Activated naive CD4-positive, alpha-beta T cell treated with anti-CD3 and anti-CD28 coated beads, Interleukin-2, amount 10 ng/mL, durations not matched to agents 7 days and 5 days (primary cell): ENCODE measurements at regions not wholly inside any gene's neighbourhood (a gene's known extent, or its start where the extent isn't known, plus 50 kb on each side); places are given as distances from the start of the nearest gene placed in this dataset.

Source experiments
- CTCF ChIA-PET: fragments of 350-600 bp; sonication (Branson Sonifier 250); formaldehyde crosslinking; loops from one replicate; lab custom pipeline; 2021; ENCODE audit warnings: antibody characterized with exemption; lab: Charles Lee
- DNase-seq: peaks from one replicate; pipeline ENCODE4 v3.0.0-alpha.2; 2020
- H3K27ac Mint-ChIP-seq: one replicate; pipeline ENCODE4 v1.8.0; 2021; ENCODE audit warnings: mild to moderate bottlenecking, moderate library complexity, mixed read lengths
- H3K27me3 Mint-ChIP-seq: one replicate; pipeline ENCODE4 v1.8.0; 2021; ENCODE audit warnings: mild to moderate bottlenecking, mixed read lengths
- H3K36me3 Mint-ChIP-seq: one replicate; pipeline ENCODE4 v1.8.0; 2021; ENCODE audit warnings: mixed read lengths
- H3K4me1 Mint-ChIP-seq: one replicate; pipeline ENCODE4 v1.8.0; 2021; ENCODE audit warnings: mixed read lengths
- H3K4me3 Mint-ChIP-seq: one replicate; pipeline ENCODE4 v1.8.0; 2021; ENCODE audit warnings: mild to moderate bottlenecking, moderate library complexity, mixed read lengths
- H3K9me3 Mint-ChIP-seq: one replicate; pipeline ENCODE4 v1.8.0; 2021; ENCODE audit warnings: mixed read lengths

- peaks cover 19% of the 10 kb centered on the region for H3K27me3 Mint-ChIP-seq
- no peak overlapping the region for H3K4me3 Mint-ChIP-seq
- no peaks in the 10 kb centered on the region for H3K36me3 Mint-ChIP-seq
- CTCF ChIA-PET = no interaction called here
- H3K4me1 Mint-ChIP-seq = no peaks in the 10 kb centered on the region
- H3K9me3 Mint-ChIP-seq = no peaks in the 10 kb centered on the region
- no peak overlapping the region for H3K27ac Mint-ChIP-seq
- peak; percentile 34 for DNase-seq
These were observed 135.5 kb downstream of the SETD4 start for GRCh38 chr21:35924714-35925301.

GRCh38 chr21:35923971-35924370 is 136.4 kb downstream of the SETD4 start:
- Mint-ChIP-seq H3K27me3 (peaks cover 19% of the 10 kb centered on the region), H3K4me3 (no peak overlapping the region), H3K4me1 (no peaks in the 10 kb centered on the region), H3K9me3 (no peaks in the 10 kb centered on the region), H3K27ac (no peak overlapping the region), H3K36me3 (no peaks in the 10 kb centered on the region)
- CTCF ChIA-PET = no interaction called here
- no peak for DNase-seq

GRCh38 chr21:35922618-35923017 is 137.7 kb downstream of the SETD4 start:
- no peak overlapping the region for H3K4me3 Mint-ChIP-seq
- peaks cover 15% of the 10 kb centered on the region for H3K27me3 Mint-ChIP-seq
- H3K27ac Mint-ChIP-seq = no peak overlapping the region
- H3K4me1 Mint-ChIP-seq = no peaks in the 10 kb centered on the region
- CTCF ChIA-PET = no interaction called here
- DNase-seq = no peak
- H3K9me3 Mint-ChIP-seq = no peaks in the 10 kb centered on the region
- H3K36me3 Mint-ChIP-seq = no peaks in the 10 kb centered on the region

- CTCF ChIA-PET = no interaction called here
- H3K4me3 Mint-ChIP-seq = no peak overlapping the region
- H3K36me3 Mint-ChIP-seq = no peaks in the 10 kb centered on the region
- H3K9me3 Mint-ChIP-seq = no peaks in the 10 kb centered on the region
- H3K27me3 Mint-ChIP-seq = peaks cover 15% of the 10 kb centered on the region
- H3K4me1 Mint-ChIP-seq = no peaks in the 10 kb centered on the region
- H3K27ac Mint-ChIP-seq = no peak overlapping the region
- no peak for DNase-seq
These were observed 138.9 kb downstream of the SETD4 start for GRCh38 chr21:35921471-35921870.

GRCh38 chr21:35920436-35920835 is 139.9 kb downstream of the SETD4 start:
- H3K27me3 Mint-ChIP-seq = peaks cover 11% of the 10 kb centered on the region
- H3K9me3 Mint-ChIP-seq = peaks cover 1% of the 10 kb centered on the region
- H3K4me3 Mint-ChIP-seq = no peak overlapping the region
- no peaks in the 10 kb centered on the region for H3K4me1 Mint-ChIP-seq
- CTCF ChIA-PET = no interaction called here
- H3K36me3 Mint-ChIP-seq = no peaks in the 10 kb centered on the region
- no peak for DNase-seq
- H3K27ac Mint-ChIP-seq = no peak overlapping the region

GRCh38 chr21:35915030-35915429 is 145.3 kb downstream of the SETD4 start:
- no peaks in the 10 kb centered on the region for H3K36me3 Mint-ChIP-seq
- no peaks in the 10 kb centered on the region for H3K4me1 Mint-ChIP-seq

GRCh38 chr21:35911412-35912191 is 148.7 kb downstream of the SETD4 start:
- H3K4me1 Mint-ChIP-seq = no peaks in the 10 kb centered on the region
- H3K27me3 Mint-ChIP-seq = peaks cover 10% of the 10 kb centered on the region
- DNase-seq = no peak
- H3K9me3 Mint-ChIP-seq = peaks cover 1% of the 10 kb centered on the region
- CTCF ChIA-PET = no interaction called here
- H3K36me3 Mint-ChIP-seq = no peaks in the 10 kb centered on the region
- no peak overlapping the region for H3K4me3 Mint-ChIP-seq
- no peak overlapping the region for H3K27ac Mint-ChIP-seq

More at GRCh38 chr21:35915030-35915429, 145.3 kb downstream of the SETD4 start:
- Mint-ChIP-seq H3K27me3 (peaks cover 10% of the 10 kb centered on the region), H3K9me3 (peaks cover 1% of the 10 kb centered on the region), H3K27ac (no peak overlapping the region), H3K4me3 (no peak overlapping the region)
- CTCF ChIA-PET = no interaction called here
- DNase-seq = no peak

- peaks cover 19% of the 10 kb centered on the region for H3K27me3 Mint-ChIP-seq
- no peaks in the 10 kb centered on the region for H3K36me3 Mint-ChIP-seq
- CTCF ChIA-PET = interaction anchor here (0.8 kb wide), 1 partner anchor 21 kb away, joined by 4 read pairs; no protein-coding TSS in a partner anchor
- no peak overlapping the region for H3K27ac Mint-ChIP-seq
- H3K4me1 Mint-ChIP-seq = no peaks in the 10 kb centered on the region
- H3K4me3 Mint-ChIP-seq = no peak overlapping the region
- no peaks in the 10 kb centered on the region for H3K9me3 Mint-ChIP-seq
- no peak for DNase-seq
These were observed 150.7 kb downstream of the SETD4 start for GRCh38 chr21:35909456-35910223.

- no peaks in the 10 kb centered on the region for H3K9me3 Mint-ChIP-seq
- H3K4me3 Mint-ChIP-seq = no peak overlapping the region
- no peak overlapping the region for H3K27ac Mint-ChIP-seq
- CTCF ChIA-PET = no interaction called here
- peaks cover 19% of the 10 kb centered on the region for H3K27me3 Mint-ChIP-seq
- H3K36me3 Mint-ChIP-seq = no peaks in the 10 kb centered on the region
- H3K4me1 Mint-ChIP-seq = no peaks in the 10 kb centered on the region
- DNase-seq = no peak
These were observed 151.8 kb downstream of the SETD4 start for GRCh38 chr21:35908311-35909078.

- no peaks in the 10 kb centered on the region for H3K4me1 Mint-ChIP-seq
These were observed 153.7 kb downstream of the SETD4 start for GRCh38 chr21:35906586-35906985.

GRCh38 chr21:35905963-35906345 is 154.4 kb downstream of the SETD4 start:
- no peak overlapping the region for H3K27ac Mint-ChIP-seq
- DNase-seq = no peak
- peaks cover 13% of the 10 kb centered on the region for H3K27me3 Mint-ChIP-seq
- no peaks in the 10 kb centered on the region for H3K9me3 Mint-ChIP-seq
- H3K36me3 Mint-ChIP-seq = no peaks in the 10 kb centered on the region
- no peaks in the 10 kb centered on the region for H3K4me1 Mint-ChIP-seq
- H3K4me3 Mint-ChIP-seq = no peak overlapping the region
- CTCF ChIA-PET = no interaction called here

More at GRCh38 chr21:35906586-35906985, 153.7 kb downstream of the SETD4 start:
- Mint-ChIP-seq H3K27me3 (peaks cover 13% of the 10 kb centered on the region), H3K27ac (no peak overlapping the region), H3K4me3 (no peak overlapping the region), H3K36me3 (no peaks in the 10 kb centered on the region), H3K9me3 (no peaks in the 10 kb centered on the region)
- no peak for DNase-seq
- CTCF ChIA-PET = no interaction called here

- peaks cover 13% of the 10 kb centered on the region for H3K27me3 Mint-ChIP-seq
- no peaks in the 10 kb centered on the region for H3K36me3 Mint-ChIP-seq
- no peak for DNase-seq
- CTCF ChIA-PET = no interaction called here
- H3K4me1 Mint-ChIP-seq = no peaks in the 10 kb centered on the region
- H3K27ac Mint-ChIP-seq = no peak overlapping the region
- no peak overlapping the region for H3K4me3 Mint-ChIP-seq
- H3K9me3 Mint-ChIP-seq = no peaks in the 10 kb centered on the region
These were observed 155.0 kb downstream of the SETD4 start for GRCh38 chr21:35905096-35905962.

- CTCF ChIA-PET = no interaction called here
These were observed 159.8 kb downstream of the SETD4 start for GRCh38 chr21:35900539-35900938.

More at GRCh38 chr21:35900539-35900938, 159.8 kb downstream of the SETD4 start:
- Mint-ChIP-seq H3K36me3 (no peaks in the 10 kb centered on the region), H3K27me3 (peaks cover 13% of the 10 kb centered on the region), H3K9me3 (no peaks in the 10 kb centered on the region), H3K27ac (no peak overlapping the region), H3K4me1 (no peaks in the 10 kb centered on the region), H3K4me3 (no peak overlapping the region)
- DNase-seq = no peak
